Upper lobe of left lung (tissue), 4 donors: ENCODE measurements at regions not wholly inside any gene's neighbourhood (a gene's known extent, or its start where the extent isn't known, plus 50 kb on each side); places are given as distances from the start of the nearest gene placed in this dataset.

Source experiments
- CTCF ChIP-seq, 6 experiments: fragments of 450-650 bp in 4 of 6; fragments of 200-600 bp in 2 of 6; sonication (generic) in 2 of 6; IDR thresholded peaks; one replicate each; pipeline ENCODE4 v1.5.1; 2016 to 2019; ENCODE audit warnings: antibody characterized with exemption in 6 of 6
- EP300 ChIP-seq, 4 donors: sonication (generic); formaldehyde crosslinking; IDR thresholded peaks; one replicate each; pipeline ENCODE4 v1.5.1; 2017; ENCODE audit warnings: antibody characterized with exemption in 4 of 4, control low read depth in 2 of 4
- POLR2A ChIP-seq, 4 donors: fragments of 450-650 bp; IDR thresholded peaks; one replicate each; pipeline ENCODE4 v1.5.1; 2016 to 2017; ENCODE audit warnings: antibody characterized with exemption in 4 of 4, mild to moderate bottlenecking in 2 of 4
- POLR2AphosphoS5 ChIP-seq, 2 donors: sonication (generic); formaldehyde crosslinking; IDR thresholded peaks; one replicate each; pipeline ENCODE4 v1.5.1; 2017; ENCODE audit warnings: antibody characterized with exemption in 2 of 2

GRCh38 chr9:135211524-135211890, 124.0 kb downstream of the OLFM1 start:
- TF ChIP-seq POLR2AphosphoS5 (IDR thresholded peaks at IDR 0.05) (no peak), CTCF (IDR thresholded peaks at IDR 0.05) (no peak), EP300 (IDR thresholded peaks at IDR 0.05) (no peak), POLR2A (IDR thresholded peaks at IDR 0.05) (no peak)
